GM19025 (cell line): ENCODE measurements at regions not wholly inside any gene's neighbourhood (a gene's known extent, or its start where the extent isn't known, plus 50 kb on each side); places are given as distances from the start of the nearest gene placed in this dataset.

ENCODE experiments used
- ATAC-seq: cut with Tn5 transposase; IDR thresholded peaks from one replicate; pipeline ENCODE4 v1.9.1; 2021; ENCODE audit warnings: mild to moderate bottlenecking, low read depth, moderate library complexity; ENCODE audit not compliant: unreplicated experiment

DNA sequence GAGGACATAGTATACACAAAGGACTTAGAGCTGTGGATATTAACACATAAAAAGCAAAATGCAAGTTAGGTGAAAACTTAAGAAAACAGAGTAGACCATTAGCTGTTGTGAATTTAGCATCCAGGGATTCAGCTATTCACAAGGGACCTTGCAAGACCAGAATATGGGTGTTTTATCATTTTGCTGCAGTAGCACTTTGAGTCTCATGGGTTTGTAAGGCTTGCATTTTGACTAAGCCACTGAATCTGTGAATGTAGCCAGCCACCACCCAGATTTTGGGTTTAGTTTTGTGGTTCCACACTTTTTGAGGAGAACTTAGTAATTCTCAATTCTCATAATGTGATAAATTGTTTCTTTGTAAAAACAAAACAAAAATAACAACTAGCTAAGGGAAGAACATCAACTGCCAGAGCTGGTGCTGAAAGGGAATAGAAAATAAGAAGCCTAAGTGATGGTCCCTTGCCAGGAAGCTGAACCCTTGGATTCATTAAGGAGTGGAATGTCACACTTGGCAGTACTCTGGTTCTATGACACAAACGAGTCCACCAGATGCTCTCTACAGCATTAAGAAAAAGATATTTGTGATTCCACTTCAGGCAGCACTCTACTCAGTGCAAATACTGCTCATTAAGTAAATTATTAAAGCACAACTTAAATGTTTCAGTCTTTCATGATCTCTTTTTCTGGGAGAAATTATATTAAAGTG is 557.4 kb upstream of the ZNF462 start:
- ATAC-seq, result no peak

- no peak for ATAC-seq
These were observed 555.3 kb upstream of the ZNF462 start for GRCh38 chr9:106307670-106308069.

GRCh38 chr9:106309925-106310324 is 553.0 kb upstream of the ZNF462 start:
- no peak for ATAC-seq

DNA sequence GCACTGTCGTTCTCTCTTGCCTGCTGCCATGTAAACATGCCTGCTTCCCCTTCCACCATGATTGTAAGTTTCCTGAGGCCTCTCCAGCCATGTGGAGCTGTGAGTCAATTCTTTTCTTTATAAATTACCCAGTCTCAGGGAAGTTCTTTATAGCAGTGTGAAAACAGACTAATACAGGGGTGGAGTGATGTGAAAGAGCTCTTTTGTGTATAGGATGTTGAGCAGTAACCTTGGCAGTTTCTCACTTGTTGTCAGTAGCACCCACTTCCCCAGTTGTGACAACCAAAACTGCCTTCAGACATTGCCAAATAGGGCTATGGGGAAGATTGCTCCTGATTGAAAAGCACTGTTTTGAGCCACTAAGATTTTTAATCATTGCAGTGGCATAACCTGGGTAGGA is 552.2 kb upstream of the ZNF462 start:
- no peak for ATAC-seq

GRCh38 chr9:106312906-106313305 is 550.1 kb upstream of the ZNF462 start:
- ATAC-seq, result no peak

DNA sequence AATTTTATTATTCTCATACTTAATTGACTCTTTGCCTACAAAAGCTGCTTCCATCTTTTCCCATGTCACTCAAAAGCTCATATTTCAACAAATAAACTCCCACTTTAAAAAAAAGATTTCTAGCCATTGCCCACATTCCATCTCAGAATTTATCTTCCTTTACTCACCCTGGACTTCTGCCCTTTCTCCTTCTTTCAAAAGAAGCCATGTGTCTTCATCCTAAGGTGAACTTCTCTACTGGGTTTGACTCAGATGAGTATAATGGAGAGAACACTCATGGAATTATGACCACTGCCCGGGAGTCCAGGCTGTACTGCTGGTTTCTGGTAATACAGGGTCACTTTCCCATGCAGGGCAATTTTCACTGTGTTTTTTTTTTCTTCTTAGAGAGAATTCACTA is 548.5 kb upstream of the ZNF462 start:
- ATAC-seq, result no peak

GRCh38 chr9:106321394-106322180 is 541.4 kb upstream of the ZNF462 start:
- no peak for ATAC-seq

DNA sequence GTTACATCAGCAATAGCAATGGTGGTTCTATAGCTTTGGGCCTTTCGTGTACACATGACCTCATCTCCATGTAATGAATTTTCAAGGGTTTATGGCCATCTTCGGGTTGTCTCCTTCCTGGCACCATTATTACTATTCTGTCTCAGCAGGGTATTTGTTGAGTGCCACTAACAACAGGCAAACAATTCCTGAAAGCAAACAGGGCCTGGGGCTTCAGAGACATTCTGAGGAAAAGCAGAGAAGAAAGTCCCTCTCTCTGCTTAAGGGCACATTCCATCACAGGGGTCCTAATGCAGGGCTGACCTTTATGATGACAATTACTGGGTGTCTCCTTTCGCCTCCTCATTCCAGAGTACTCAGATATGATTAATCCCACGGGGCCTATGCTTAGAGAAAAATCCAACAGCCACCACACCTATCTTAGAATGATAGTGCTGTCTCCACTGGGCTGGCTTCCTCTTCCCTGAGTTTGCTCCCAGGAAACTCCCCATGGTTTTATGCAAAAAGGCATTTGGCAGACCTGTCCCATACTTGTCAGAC is 540.2 kb upstream of the ZNF462 start:
- no peak for ATAC-seq

DNA sequence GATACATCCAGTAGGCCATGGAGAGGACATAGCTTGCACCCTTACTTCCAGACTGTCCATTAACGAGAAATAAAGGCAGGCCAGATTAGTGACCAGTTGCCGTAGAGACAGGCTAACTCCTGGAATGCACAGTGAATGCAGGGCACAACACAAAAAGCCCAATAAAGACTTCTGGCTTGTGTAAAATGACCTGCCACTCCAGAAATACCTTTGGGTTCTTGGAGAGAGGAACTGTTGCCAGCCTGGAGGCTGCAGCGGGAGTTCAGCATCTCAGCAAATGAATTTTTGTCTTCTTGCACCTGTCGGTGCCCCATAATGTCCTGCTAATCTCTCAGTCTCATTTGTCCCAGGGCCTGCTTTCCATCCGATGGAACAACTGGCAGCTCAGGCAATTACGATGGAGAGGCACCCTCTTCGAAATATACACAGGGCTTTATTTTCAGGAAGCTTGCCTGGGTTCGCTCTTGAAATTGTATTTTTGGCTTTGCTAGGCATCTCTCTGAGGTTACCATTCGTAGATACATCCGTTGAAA is 538.8 kb upstream of the ZNF462 start:
- no peak for ATAC-seq

GRCh38 chr9:106324591-106325280 is 538.2 kb upstream of the ZNF462 start:
- no peak for ATAC-seq

DNA sequence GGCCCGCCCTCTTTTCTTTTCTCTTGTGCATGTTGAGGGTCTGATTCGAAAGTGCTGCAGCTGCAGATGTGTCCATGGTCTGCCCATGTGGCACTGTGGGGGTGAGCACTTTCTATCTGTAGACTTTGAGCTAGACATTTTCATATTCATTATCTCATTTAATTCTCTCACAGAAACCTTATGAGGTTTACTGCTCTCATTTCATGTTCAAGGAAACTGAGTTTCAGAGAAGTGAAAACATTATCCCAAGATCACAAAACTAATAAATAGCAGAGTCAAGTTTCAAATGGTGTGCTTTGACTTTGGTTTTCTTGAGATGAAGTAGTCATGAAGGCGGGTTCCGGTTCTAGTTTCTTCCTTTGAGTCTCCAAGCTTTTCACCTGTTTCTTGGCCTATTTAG is 536.5 kb upstream of the ZNF462 start:
- no peak for ATAC-seq

DNA sequence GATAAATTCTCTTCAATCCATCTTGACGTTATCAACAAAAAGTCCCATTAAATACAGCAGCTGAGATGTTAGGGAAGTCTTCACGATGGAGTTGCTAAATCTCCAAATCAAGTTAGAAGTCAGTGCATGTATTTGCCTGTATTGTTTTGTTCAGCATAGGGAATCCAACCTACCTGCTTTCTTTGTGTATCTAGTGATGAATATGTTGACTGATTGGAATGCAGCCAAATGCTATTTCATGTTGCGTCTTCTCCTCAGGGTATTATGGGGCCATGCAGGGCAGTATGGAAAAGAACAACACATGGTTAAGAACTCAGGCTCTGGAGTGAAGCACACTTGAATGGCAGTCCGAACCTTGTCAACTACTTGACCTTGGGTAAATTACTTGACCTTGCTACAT is 529.5 kb upstream of the ZNF462 start:
- no peak for ATAC-seq

DNA sequence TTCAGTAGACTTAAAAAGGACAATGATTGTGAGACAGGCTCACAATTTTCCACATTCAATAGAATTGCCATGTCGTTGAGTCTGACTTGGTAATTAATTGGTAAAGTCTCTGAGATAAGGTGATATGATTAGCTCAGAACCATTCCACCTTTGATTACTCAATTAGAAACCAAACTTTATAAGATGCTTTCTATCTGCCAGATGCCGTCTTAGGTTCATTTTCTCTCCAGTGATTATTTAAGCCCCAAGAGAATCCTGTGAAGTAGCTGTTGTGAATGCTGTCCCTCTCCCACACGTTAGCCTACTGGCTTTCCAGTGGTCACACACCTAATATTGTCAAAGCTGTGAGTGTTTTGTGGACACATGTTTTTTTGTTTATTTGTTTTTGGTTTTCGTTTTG is 528.9 kb upstream of the ZNF462 start:
- no peak for ATAC-seq

DNA sequence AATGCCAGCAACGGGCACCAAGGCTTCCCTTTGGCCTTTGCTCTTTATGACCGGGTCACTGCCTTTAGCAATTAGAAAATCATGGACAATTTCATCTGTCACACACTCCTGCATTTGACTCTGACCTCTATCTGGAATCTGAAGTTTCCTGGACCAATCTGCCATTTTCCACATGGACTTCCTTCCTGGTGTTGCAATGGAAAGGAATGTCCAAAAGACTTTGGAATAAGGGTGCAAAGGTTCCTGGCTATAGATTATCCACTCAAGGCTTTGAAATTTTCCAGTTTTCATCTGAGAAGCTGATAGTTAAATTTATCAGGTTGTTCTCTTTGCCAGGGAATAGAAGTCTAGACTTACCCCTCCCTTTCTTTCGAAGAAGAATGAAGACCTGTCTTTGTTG is 523.1 kb upstream of the ZNF462 start:
- ATAC-seq, result no peak

- no peak for ATAC-seq
These were observed 512.2 kb upstream of the ZNF462 start for GRCh38 chr9:106350777-106351176.

DNA sequence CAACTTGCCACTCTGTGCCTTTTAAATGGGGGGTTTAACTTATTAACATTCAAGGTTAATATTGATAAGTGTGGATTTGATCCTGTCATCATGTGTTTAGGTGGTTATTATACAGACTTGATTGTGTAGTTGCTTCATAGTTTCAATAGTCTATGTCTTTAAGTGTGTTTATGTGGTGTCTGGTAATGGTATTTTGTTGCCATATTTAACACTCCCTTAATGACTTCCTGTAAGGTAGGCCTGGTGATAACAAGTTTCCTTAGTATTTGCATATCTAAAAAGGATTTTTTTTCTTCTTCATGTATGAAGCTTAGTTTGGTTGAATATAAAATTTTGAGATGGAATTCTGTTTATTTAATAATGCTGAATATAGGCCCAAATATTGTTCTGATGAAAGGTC is 506.0 kb upstream of the ZNF462 start:
- no peak for ATAC-seq

DNA sequence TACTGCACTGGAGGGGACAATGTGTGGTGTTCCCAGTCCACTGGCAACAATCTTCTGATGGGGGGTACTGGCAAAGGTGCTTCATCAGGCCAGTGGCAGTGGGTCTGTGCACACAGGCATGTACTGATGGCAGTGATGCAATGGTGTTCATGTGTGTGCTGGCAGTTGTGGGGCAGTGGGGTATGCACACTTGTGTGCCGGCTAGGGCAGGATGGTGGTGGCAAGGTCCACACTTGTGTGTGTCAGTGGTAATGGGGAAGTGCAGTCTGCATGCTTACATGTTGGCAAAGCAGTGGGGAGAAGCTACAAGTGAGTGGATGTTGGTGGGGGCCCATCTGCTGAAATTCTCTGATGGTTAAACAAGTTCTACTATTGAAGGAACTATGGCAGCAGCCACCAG is 504.6 kb upstream of the ZNF462 start:
- ATAC-seq, result no peak

- ATAC-seq, result no peak
These were observed 486.3 kb upstream of the ZNF462 start for GRCh38 chr9:106376689-106377088.

DNA sequence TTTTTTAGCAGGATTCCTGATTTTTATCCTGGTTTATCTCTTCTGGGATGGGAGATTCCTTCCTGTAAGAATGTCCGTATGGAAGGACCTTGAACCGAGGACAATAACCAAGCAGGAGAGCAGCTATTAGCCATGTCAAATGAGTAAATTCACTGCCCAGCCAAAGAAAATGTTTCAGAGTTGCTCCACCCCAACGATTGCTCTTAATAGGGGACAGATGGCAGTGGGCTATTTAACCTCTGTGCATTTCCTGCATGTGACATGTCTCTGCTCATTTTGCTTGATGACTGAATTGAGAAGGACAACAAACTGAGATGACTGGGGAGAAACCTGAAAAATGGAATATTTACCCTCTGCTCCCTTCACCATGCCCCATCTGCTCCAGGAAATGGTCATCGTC is 479.9 kb upstream of the ZNF462 start:
- ATAC-seq, result no peak

DNA sequence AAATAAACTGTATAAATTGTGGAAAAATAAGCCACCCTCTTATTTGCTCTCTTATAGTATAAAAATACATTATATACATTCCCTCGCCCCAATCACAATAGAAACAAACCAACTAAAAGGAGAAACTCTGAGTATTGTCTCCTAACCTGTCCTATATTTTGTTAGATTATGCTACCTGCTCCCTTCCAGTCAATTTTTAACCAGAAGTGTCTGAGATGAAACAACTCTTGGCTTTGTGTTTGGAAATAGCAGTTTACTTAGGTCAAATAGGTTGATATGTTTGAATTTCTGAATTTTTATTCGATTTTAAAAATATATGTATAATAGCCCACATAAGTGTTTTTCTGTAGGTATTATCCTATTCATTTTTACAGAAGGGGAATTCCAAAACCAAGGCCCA is 475.0 kb upstream of the ZNF462 start:
- no peak for ATAC-seq

- no peak for ATAC-seq
These were observed 469.7 kb upstream of the ZNF462 start for GRCh38 chr9:106393226-106393625.
